Stimulated activated CD8-positive, alpha-beta memory T cell treated with anti-CD3 and anti-CD28 coated beads, Interleukin-15, amount 100 ng/mL, for 4 hours (primary cell): ENCODE measurements at regions not wholly inside any gene's neighbourhood (a gene's known extent, or its start where the extent isn't known, plus 50 kb on each side); places are given as distances from the start of the nearest gene placed in this dataset.

Experiments used
- DNase-seq, 2 donors: peaks; one replicate each; pipeline ENCODE4 v3.0.0-alpha.2; 2020; ENCODE audit warnings: low read depth in 2 of 2

- no peak for DNase-seq
These were observed 326.9 kb downstream of the SLC4A3 start for GRCh38 chr2:219954331-219954730.

- no peak for DNase-seq
These were observed 330.4 kb downstream of the SLC4A3 start for GRCh38 chr2:219957820-219958219.

GRCh38 chr2:219958941-219959340 lies 331.5 kb downstream of the SLC4A3 start:
- no peak for DNase-seq

- DNase-seq: no peak
These were observed 332.0 kb downstream of the SLC4A3 start for GRCh38 chr2:219959471-219959870.

GRCh38 chr2:219961947-219962498 lies 334.6 kb downstream of the SLC4A3 start:
- DNase-seq: no peak

GRCh38 chr2:219962801-219963200 lies 335.4 kb downstream of the SLC4A3 start:
- no peak for DNase-seq

- DNase-seq: no peak
These were observed 338.1 kb downstream of the SLC4A3 start for GRCh38 chr2:219965287-219966194.

GRCh38 chr2:219967247-219968245 lies 340.1 kb downstream of the SLC4A3 start:
- DNase-seq: no peak

- DNase-seq: no peak
These were observed 341.4 kb downstream of the SLC4A3 start for GRCh38 chr2:219968685-219969345.

- no peak for DNase-seq
These were observed 342.1 kb downstream of the SLC4A3 start for GRCh38 chr2:219969508-219969907.

GRCh38 chr2:219973136-219973535 lies 345.7 kb downstream of the SLC4A3 start:
- no peak for DNase-seq

- no peak for DNase-seq
These were observed 349.4 kb downstream of the SLC4A3 start for GRCh38 chr2:219976871-219977270.

GRCh38 chr2:219980638-219981037 lies 353.2 kb downstream of the SLC4A3 start:
- DNase-seq: no peak

GRCh38 chr2:219983836-219984235 lies 356.4 kb downstream of the SLC4A3 start:
- DNase-seq: no peak

GRCh38 chr2:219985017-219985416 lies 357.6 kb downstream of the SLC4A3 start:
- no peak for DNase-seq

GRCh38 chr2:219987830-219988229 lies 360.4 kb downstream of the SLC4A3 start:
- DNase-seq: no peak

GRCh38 chr2:219989744-219990143 lies 362.3 kb downstream of the SLC4A3 start:
- no peak for DNase-seq

GRCh38 chr2:219991116-219991515 lies 363.7 kb downstream of the SLC4A3 start:
- DNase-seq: no peak

- DNase-seq: no peak
These were observed 368.0 kb downstream of the SLC4A3 start for GRCh38 chr2:219995399-219995798.

- DNase-seq: no peak
These were observed 368.7 kb downstream of the SLC4A3 start for GRCh38 chr2:219995991-219996765.
